ENCODE measurements at regions not wholly inside any gene's neighbourhood (a gene's known extent, or its start where the extent isn't known, plus 50 kb on each side); places are given as distances from the start of the nearest gene placed in this dataset.

- H3K4me3 ChIP-seq (ENCODE audit: low read depth, low read length), result no peak overlapping the region
- CTCF ChIA-PET, result no interaction called here
- POLR2A ChIA-PET, result no interaction called here
- DNase-seq (ENCODE audit: low read depth, low spot score), result no peak
- TF ChIP-seq, protein P1, sequence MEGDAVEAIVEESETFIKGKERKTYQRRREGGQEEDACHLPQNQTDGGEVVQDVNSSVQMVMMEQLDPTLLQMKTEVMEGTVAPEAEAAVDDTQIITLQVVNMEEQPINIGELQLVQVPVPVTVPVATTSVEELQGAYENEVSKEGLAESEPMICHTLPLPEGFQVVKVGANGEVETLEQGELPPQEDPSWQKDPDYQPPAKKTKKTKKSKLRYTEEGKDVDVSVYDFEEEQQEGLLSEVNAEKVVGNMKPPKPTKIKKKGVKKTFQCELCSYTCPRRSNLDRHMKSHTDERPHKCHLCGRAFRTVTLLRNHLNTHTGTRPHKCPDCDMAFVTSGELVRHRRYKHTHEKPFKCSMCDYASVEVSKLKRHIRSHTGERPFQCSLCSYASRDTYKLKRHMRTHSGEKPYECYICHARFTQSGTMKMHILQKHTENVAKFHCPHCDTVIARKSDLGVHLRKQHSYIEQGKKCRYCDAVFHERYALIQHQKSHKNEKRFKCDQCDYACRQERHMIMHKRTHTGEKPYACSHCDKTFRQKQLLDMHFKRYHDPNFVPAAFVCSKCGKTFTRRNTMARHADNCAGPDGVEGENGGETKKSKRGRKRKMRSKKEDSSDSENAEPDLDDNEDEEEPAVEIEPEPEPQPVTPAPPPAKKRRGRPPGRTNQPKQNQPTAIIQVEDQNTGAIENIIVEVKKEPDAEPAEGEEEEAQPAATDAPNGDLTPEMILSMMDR (IDR thresholded peaks at IDR 0.05; ENCODE audit: insufficient read depth, low read length, missing control alignments), result no peak
Observed at GRCh38 chr5:24059716-24060115, 552.3 kb downstream of the PRDM9 start.

DNA sequence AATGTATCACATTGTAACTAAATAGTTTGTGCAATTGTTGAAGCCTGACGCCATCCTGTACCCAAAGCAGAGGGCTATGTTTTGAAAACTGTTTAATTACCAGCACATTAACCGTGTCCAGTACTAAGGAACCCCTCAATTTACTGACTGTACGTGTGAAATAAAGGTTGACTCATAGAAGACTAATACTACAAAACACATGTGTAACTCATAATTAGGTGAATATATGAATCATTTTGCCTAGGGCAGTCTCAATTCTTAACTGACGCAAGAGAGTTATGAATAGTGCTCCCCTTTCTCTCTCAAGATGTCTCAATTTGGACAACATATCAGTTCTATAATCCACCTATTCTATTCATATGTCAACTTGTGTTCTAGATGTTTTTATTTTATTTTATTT, 558.4 kb downstream of the PRDM9 start:
- ChIA-PET CTCF (no interaction called here), POLR2A (no interaction called here)
- TF ChIP-seq, protein P1 (IDR thresholded peaks at IDR 0.05; ENCODE audit: insufficient read depth, low read length, missing control alignments), result no peak
- no peak for DNase-seq (ENCODE audit: low read depth, low spot score)
- H3K4me3 ChIP-seq (ENCODE audit: low read depth, low read length), result no peak overlapping the region

- no peak overlapping the region for H3K4me3 ChIP-seq (ENCODE audit: low read depth, low read length)
- no peak for DNase-seq (ENCODE audit: low read depth, low spot score)
- ChIA-PET POLR2A (no interaction called here), CTCF (no interaction called here)
- TF ChIP-seq, protein P1 (IDR thresholded peaks at IDR 0.05; ENCODE audit: insufficient read depth, low read length, missing control alignments), result no peak
Observed at GRCh38 chr5:24067208-24067607, 559.8 kb downstream of the PRDM9 start.

- CTCF ChIA-PET, result no interaction called here
- DNase-seq (ENCODE audit: low read depth, low spot score), result no peak
- TF ChIP-seq, protein P1 (IDR thresholded peaks at IDR 0.05; ENCODE audit: insufficient read depth, low read length, missing control alignments), result no peak
- POLR2A ChIA-PET, result no interaction called here
- H3K4me3 ChIP-seq (ENCODE audit: low read depth, low read length), result no peak overlapping the region
Observed at GRCh38 chr5:24068524-24068923, 561.1 kb downstream of the PRDM9 start.

GRCh38 chr5:24073107-24073506, 565.7 kb downstream of the PRDM9 start:
- no peak for DNase-seq (ENCODE audit: low read depth, low spot score)
- TF ChIP-seq, protein P1 (IDR thresholded peaks at IDR 0.05; ENCODE audit: insufficient read depth, low read length, missing control alignments), result no peak
- ChIA-PET POLR2A (no interaction called here), CTCF (no interaction called here)
- H3K4me3 ChIP-seq (ENCODE audit: low read depth, low read length), result no peak overlapping the region

GRCh38 chr5:24080046-24080445, 564.7 kb downstream of the CDH10 start:
- DNase-seq (ENCODE audit: low read depth, low spot score), result no peak
- no peak overlapping the region for H3K4me3 ChIP-seq (ENCODE audit: low read depth, low read length)
- CTCF ChIA-PET, result no interaction called here
- TF ChIP-seq, protein P1 (IDR thresholded peaks at IDR 0.05; ENCODE audit: insufficient read depth, low read length, missing control alignments), result no peak
- POLR2A ChIA-PET, result no interaction called here

Measured in AG04449 (cell line).